Mesenchymal stem cell (in vitro differentiated cells and primary cell): ENCODE measurements at regions not wholly inside any gene's neighbourhood (a gene's known extent, or its start where the extent isn't known, plus 50 kb on each side); places are given as distances from the start of the nearest gene placed in this dataset.

Experiments
- DNase-seq: peaks from one replicate; pipeline ENCODE4 v3.0.0-alpha.2; 2013
- H2AFZ ChIP-seq: one replicate; pipeline ENCODE4 v1.6.1; 2013; ENCODE audit warnings: low read depth, mild to moderate bottlenecking, control low read depth, inconsistent platforms, low read length, moderate library complexity
- H2AK5ac ChIP-seq: 2 replicates; pipeline ENCODE4 v1.6.1; 2013; ENCODE audit warnings: low read length, moderate library complexity, mild to moderate bottlenecking, inconsistent platforms; ENCODE audit not compliant: severe bottlenecking
- H2BK120ac ChIP-seq: one replicate; pipeline ENCODE4 v1.6.1; 2013; ENCODE audit warnings: low read depth, mild to moderate bottlenecking, inconsistent platforms, low read length, moderate library complexity
- H2BK12ac ChIP-seq, 2 experiments: one replicate each; pipeline ENCODE4 v1.6.1; 2013; ENCODE audit warnings: inconsistent platforms in 2 of 2, low read length in 2 of 2, mild to moderate bottlenecking in 2 of 2, moderate library complexity in 2 of 2, control low read depth in 1 of 2
- H2BK15ac ChIP-seq: one replicate; pipeline ENCODE4 v1.6.1; 2013; ENCODE audit warnings: mild to moderate bottlenecking, low read depth, inconsistent platforms; ENCODE audit not compliant: poor library complexity, severe bottlenecking
- H2BK5ac ChIP-seq: 2 replicates; pipeline ENCODE4 v1.6.1; 2013; ENCODE audit warnings: low read depth, mild to moderate bottlenecking, low read length, control low read depth, inconsistent platforms; ENCODE audit not compliant: poor library complexity, severe bottlenecking
- H3K14ac ChIP-seq, 2 experiments: one replicate each; pipeline ENCODE4 v1.6.1; 2013; ENCODE audit warnings: inconsistent platforms in 2 of 2, low read length in 2 of 2, control low read depth in 1 of 2, mild to moderate bottlenecking in 1 of 2, moderate library complexity in 1 of 2
- H3K18ac ChIP-seq, 2 experiments: one replicate each; pipeline ENCODE4 v1.6.1; 2013; ENCODE audit warnings: inconsistent platforms in 2 of 2, low read length in 2 of 2, control low read depth in 1 of 2, low read depth in 1 of 2, mild to moderate bottlenecking in 1 of 2
- H3K23ac ChIP-seq, 2 experiments: one replicate each; pipeline ENCODE4 v1.6.1; 2013; ENCODE audit warnings: inconsistent platforms in 2 of 2, low read length in 2 of 2, mild to moderate bottlenecking in 2 of 2, moderate library complexity in 2 of 2, control low read depth in 1 of 2
- H3K27ac ChIP-seq: 2 replicates; pipeline ENCODE4 v1.5.1; 2013; ENCODE audit warnings: mild to moderate bottlenecking, moderate library complexity, low read length, control low read depth, inconsistent platforms; ENCODE audit not compliant: poor library complexity, severe bottlenecking
- H3K27me3 ChIP-seq, 2 experiments: 2 replicates each; pipeline versions ENCODE4 v1.6.1 to v1.7.0; 2013; ENCODE audit warnings: low read length in 2 of 2, mild to moderate bottlenecking in 2 of 2, moderate library complexity in 2 of 2, control low read depth in 1 of 2, inconsistent platforms in 1 of 2; ENCODE audit not compliant: control insufficient read depth in 1 of 2, insufficient read depth in 1 of 2
- H3K36me3 ChIP-seq, 2 experiments: 2 replicates each; pipeline versions ENCODE4 v1.6.1 to v1.7.0; 2013; ENCODE audit warnings: low read length in 2 of 2, control low read depth in 1 of 2, inconsistent platforms in 1 of 2, low read depth in 1 of 2, mild to moderate bottlenecking in 1 of 2; ENCODE audit not compliant: insufficient read depth in 2 of 2, control insufficient read depth in 1 of 2
- H3K4ac ChIP-seq, 2 experiments: one replicate each; pipeline ENCODE4 v1.6.1; 2013; ENCODE audit warnings: inconsistent platforms in 2 of 2, low read length in 2 of 2, mild to moderate bottlenecking in 2 of 2, moderate library complexity in 2 of 2, control low read depth in 1 of 2, low read depth in 1 of 2
- H3K4me1 ChIP-seq: 2 replicates; pipeline ENCODE4 v1.6.1; 2013; ENCODE audit warnings: low read depth, low read length, control low read depth; ENCODE audit not compliant: control insufficient read depth, insufficient read depth
- H3K4me2 ChIP-seq: 2 replicates; pipeline ENCODE4 v1.6.1; 2013; ENCODE audit warnings: low read length, mild to moderate bottlenecking, inconsistent platforms; ENCODE audit not compliant: poor library complexity, severe bottlenecking
- H3K4me3 ChIP-seq, 2 experiments: 2 replicates each; pipeline versions ENCODE4 v1.5.1 to v1.7.0; 2013; ENCODE audit warnings: low read length in 2 of 2, mild to moderate bottlenecking in 2 of 2, control low read depth in 1 of 2, low read depth in 1 of 2; ENCODE audit not compliant: insufficient read depth in 1 of 2
- H3K79me1 ChIP-seq: replicated peaks from 2 replicates; pipeline ENCODE4 v1.6.1; 2013; ENCODE audit warnings: mild to moderate bottlenecking, control low read depth, low read length, inconsistent platforms; ENCODE audit not compliant: poor library complexity, severe bottlenecking
- H3K9ac ChIP-seq: 2 replicates; pipeline ENCODE4 v1.7.0; 2013; ENCODE audit warnings: mild to moderate bottlenecking, low read length, moderate library complexity
- H3K9me3 ChIP-seq: 2 replicates; pipeline ENCODE4 v1.7.0; 2013; ENCODE audit warnings: mild to moderate bottlenecking, low read length; ENCODE audit not compliant: control insufficient read depth
- H4K8ac ChIP-seq: one replicate; pipeline ENCODE4 v1.6.1; 2013; ENCODE audit warnings: inconsistent platforms, mild to moderate bottlenecking, low read length, moderate library complexity
- H4K91ac ChIP-seq: one replicate; pipeline ENCODE4 v1.6.1; 2013; ENCODE audit warnings: mild to moderate bottlenecking, low read length, inconsistent platforms
- WGBS: methylation state at CpG from one replicate; pipeline ENCODE4 v1.1.7; 2013; ENCODE audit warnings: mixed read lengths; 5-methylcytosine and 5-hydroxymethylcytosine counted together

DNA sequence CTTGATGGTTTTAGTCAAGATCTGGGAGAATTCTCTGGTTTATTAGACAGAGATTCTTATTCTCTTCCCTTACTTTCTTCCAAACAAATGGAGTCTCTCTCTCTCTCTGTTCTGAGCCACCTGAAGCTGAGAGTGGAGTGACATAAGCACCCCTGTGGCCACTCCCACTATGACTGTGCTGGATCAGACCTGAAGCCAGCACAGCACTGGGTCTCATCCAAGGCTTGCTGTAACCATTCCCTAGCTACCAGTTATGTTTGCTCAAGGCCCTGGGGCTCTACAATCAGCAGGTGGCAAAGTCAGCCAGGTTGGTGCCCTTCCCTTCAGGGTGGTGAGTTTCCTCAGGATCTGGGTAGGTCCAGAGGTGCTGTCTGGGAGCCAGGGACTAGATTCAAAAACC, 568.5 kb downstream of the AACS start:
- no peak overlapping the region for H2BK120ac ChIP-seq
- H3K9ac ChIP-seq: no peak overlapping the region
- H3K4me1 ChIP-seq: no peaks in the 10 kb centered on the region
- no peaks in the 10 kb centered on the region for H3K36me3 ChIP-seq
- no peak overlapping the region for H3K18ac ChIP-seq
- no peak overlapping the region for H2BK15ac ChIP-seq
- no peak overlapping the region for H3K27ac ChIP-seq
- H3K79me1 ChIP-seq: no peaks in the 10 kb centered on the region
- H2BK12ac ChIP-seq: no peak overlapping the region
- H3K9me3 ChIP-seq: peaks cover 18% of the 10 kb centered on the region
- no peak overlapping the region for H3K4me2 ChIP-seq
- H4K91ac ChIP-seq: no peak overlapping the region
- H4K8ac ChIP-seq: no peak overlapping the region
- H3K4me3 ChIP-seq: no peak overlapping the region
- no peak overlapping the region for H2AK5ac ChIP-seq
- no peak overlapping the region for H3K23ac ChIP-seq
- no peak overlapping the region for H3K14ac ChIP-seq
- no peak for DNase-seq
- H3K4ac ChIP-seq: no peak overlapping the region
- no peak overlapping the region for H2BK5ac ChIP-seq
- no peaks in the 10 kb centered on the region for H3K27me3 ChIP-seq
- no peak overlapping the region for H2AFZ ChIP-seq

DNA sequence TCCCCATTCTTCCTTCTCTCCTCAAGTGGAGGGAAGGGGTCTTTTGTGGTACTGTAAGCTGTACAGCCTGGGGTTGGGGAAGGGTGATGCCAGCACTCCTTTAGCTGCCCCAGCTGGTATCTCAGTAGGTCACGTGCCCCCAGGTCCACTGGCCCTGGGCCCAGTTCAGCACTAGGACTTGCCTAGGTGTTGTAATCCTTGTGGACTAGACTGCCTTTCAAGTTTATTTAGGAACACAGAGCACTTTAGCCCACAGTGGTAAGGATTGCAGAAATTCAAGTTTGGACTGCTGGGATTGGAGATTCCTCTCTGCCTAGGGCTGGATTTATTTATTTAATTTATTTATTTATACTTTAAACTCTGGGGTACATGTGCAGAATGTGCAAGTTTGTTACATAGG, 569.6 kb downstream of the AACS start:
- Histone ChIP-seq H3K27ac (no peak overlapping the region), H3K4me3 (no peak overlapping the region), H2BK15ac (no peak overlapping the region), H3K9me3 (peaks cover 13% of the 10 kb centered on the region), H4K8ac (no peak overlapping the region), H4K91ac (no peak overlapping the region), H3K4me2 (no peak overlapping the region), H2AK5ac (no peak overlapping the region), H3K79me1 (no peaks in the 10 kb centered on the region), H3K14ac (no peak overlapping the region), H2BK12ac (no peak overlapping the region), H3K36me3 (no peaks in the 10 kb centered on the region), H2BK5ac (no peak overlapping the region), H3K9ac (no peak overlapping the region), H3K27me3 (no peaks in the 10 kb centered on the region), H3K4me1 (no peaks in the 10 kb centered on the region), H2BK120ac (no peak overlapping the region), H2AFZ (no peak overlapping the region), H3K18ac (no peak overlapping the region), H3K4ac (no peak overlapping the region), H3K23ac (no peak overlapping the region)
- no peak for DNase-seq
- 64% methylated on average over 1 of the region's 1 CpG for WGBS

DNA sequence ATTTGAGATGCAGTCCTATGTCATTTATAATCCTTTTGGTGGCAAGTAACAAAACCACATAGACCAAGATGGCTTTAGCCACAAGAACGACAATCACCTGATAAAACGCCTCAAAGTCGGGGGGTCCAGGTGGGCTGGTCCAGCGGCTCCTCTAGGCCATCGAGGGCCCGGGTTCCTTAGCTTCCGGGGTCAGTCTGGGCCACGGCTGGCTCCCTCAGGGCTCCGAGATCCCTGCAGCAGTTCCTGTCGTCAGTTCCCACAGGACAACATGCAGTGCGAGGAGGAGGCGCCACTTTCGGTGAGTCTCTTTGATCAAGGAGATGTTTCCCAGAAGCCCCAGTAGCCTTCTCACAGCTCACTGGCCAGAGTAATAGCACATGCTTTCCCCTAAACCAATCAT, 574.6 kb downstream of the AACS start:
- H3K9ac ChIP-seq: no peak overlapping the region
- WGBS: 75% methylated on average over 11 of the region's 13 CpGs
- H4K8ac ChIP-seq: no peak overlapping the region
- DNase-seq: no peak
- no peak overlapping the region for H2BK5ac ChIP-seq
- H3K27ac ChIP-seq: no peak overlapping the region
- no peak overlapping the region for H2AK5ac ChIP-seq
- H2AFZ ChIP-seq: no peak overlapping the region
- H3K4ac ChIP-seq: no peak overlapping the region
- no peak overlapping the region for H3K4me3 ChIP-seq
- H3K9me3 ChIP-seq: no peaks in the 10 kb centered on the region
- no peaks in the 10 kb centered on the region for H3K36me3 ChIP-seq
- no peak overlapping the region for H3K4me2 ChIP-seq
- no peaks in the 10 kb centered on the region for H3K79me1 ChIP-seq
- no peaks in the 10 kb centered on the region for H3K27me3 ChIP-seq
- no peak overlapping the region for H3K14ac ChIP-seq
- no peaks in the 10 kb centered on the region for H3K4me1 ChIP-seq
- H2BK12ac ChIP-seq: no peak overlapping the region
- H4K91ac ChIP-seq: no peak overlapping the region
- no peak overlapping the region for H3K18ac ChIP-seq
- no peak overlapping the region for H3K23ac ChIP-seq
- no peak overlapping the region for H2BK15ac ChIP-seq
- no peak overlapping the region for H2BK120ac ChIP-seq

DNA sequence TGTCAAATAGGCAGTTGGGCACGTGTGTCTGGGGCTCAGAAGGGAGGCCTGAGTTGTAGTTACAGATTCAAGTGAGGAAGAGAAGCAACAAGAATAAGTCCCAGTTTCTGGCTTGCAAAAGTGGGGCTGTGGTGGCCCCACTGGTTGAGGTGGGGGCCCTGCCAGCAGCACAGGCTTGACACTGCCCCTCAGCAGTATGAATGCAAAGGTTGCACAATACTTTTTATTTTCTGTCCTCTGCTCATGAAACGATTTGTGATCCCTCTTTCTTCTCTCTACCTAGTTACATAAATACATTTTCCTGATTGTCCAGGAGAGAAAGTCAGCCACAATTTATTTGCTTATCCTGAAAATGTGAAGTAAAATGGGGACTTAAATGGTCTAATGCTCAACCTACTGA, 577.8 kb downstream of the AACS start:
- 28% methylated on average over 2 of the region's 2 CpGs for WGBS
- Histone ChIP-seq H2AK5ac (no peak overlapping the region), H3K27me3 (no peaks in the 10 kb centered on the region)

More for the DNA sequence above, 577.8 kb downstream of the AACS start:
- Histone ChIP-seq H3K4ac (no peak overlapping the region), H2BK5ac (no peak overlapping the region), H3K79me1 (no peaks in the 10 kb centered on the region), H3K4me1 (no peaks in the 10 kb centered on the region), H3K18ac (no peak overlapping the region), H3K23ac (no peak overlapping the region), H3K9ac (no peak overlapping the region), H4K91ac (no peak overlapping the region), H2BK12ac (no peak overlapping the region), H2BK15ac (no peak overlapping the region), H3K14ac (no peak overlapping the region), H2BK120ac (no peak overlapping the region), H3K4me2 (no peak overlapping the region), H3K36me3 (no peaks in the 10 kb centered on the region), H3K4me3 (no peak overlapping the region), H4K8ac (no peak overlapping the region), H3K27ac (no peak overlapping the region), H2AFZ (no peak overlapping the region), H3K9me3 (no peaks in the 10 kb centered on the region)
- no peak for DNase-seq
